Activated T-helper 1 cell treated with anti-CD3 and anti-CD28 coated beads, Interleukin-12 subunit alpha, Interleukin-12 subunit beta, Interleukin-2, Interleukin-4 antibody, amounts not matched to agents 30 ng/mL and 10 ng/mL and 1 ng/mL, durations not matched to agents 14 hours and 24 hours and 36 hours (primary cell): ENCODE measurements at regions not wholly inside any gene's neighbourhood (a gene's known extent, or its start where the extent isn't known, plus 50 kb on each side); places are given as distances from the start of the nearest gene placed in this dataset.
"Not testable (repeated sequence)": the region's sequence is repeated elsewhere in the genome, so short reads cannot be mapped to it uniquely, and the experiment has no call there.

ENCODE experiments used
- DNase-seq: peaks from one replicate; pipeline ENCODE4 v3.0.0; 2021; ENCODE audit warnings: low spot score
- H3K27ac Mint-ChIP-seq: one replicate; pipeline ENCODE4 v1.8.0; 2021; ENCODE audit warnings: mild to moderate bottlenecking, mixed read lengths
- H3K27me3 Mint-ChIP-seq: one replicate; pipeline ENCODE4 v1.8.0; 2022; ENCODE audit warnings: mild to moderate bottlenecking, moderate library complexity, mixed read lengths; ENCODE audit not compliant: insufficient read depth
- H3K36me3 Mint-ChIP-seq: one replicate; pipeline ENCODE4 v1.8.0; 2021; ENCODE audit warnings: low read depth, mixed read lengths
- H3K4me1 Mint-ChIP-seq: one replicate; pipeline ENCODE4 v1.8.0; 2021; ENCODE audit warnings: low read depth, mixed read lengths
- H3K4me3 Mint-ChIP-seq: one replicate; pipeline ENCODE4 v1.8.0; 2021; ENCODE audit warnings: mild to moderate bottlenecking, moderate library complexity, mixed read lengths
- H3K9me3 Mint-ChIP-seq: one replicate; pipeline ENCODE4 v1.8.0; 2021; ENCODE audit warnings: mixed read lengths
- intact Hi-C: fragments of 100-400 bp; cut with micrococcal nuclease; formaldehyde crosslinking; loops from one replicate; pipeline ENCODE4 v1.15.1; 2024

DNA sequence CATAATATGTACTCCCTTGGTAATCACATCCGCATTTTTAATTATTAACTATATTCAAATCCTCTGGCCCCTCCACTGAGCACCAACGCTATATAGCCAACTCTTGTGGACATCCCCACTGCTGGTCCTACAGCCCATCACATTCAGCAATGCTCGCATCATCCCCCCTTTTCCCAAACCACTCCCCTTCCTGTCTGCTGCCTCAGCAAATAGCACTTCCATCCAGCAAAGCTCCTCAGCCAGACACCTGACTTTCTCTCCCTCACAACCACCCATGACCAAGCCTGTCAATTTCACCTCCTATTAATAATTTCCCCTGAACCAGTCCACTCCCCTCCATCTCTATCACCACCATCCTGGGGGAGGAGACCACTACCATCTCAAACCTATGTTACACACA is 65.5 kb upstream of the KIF2A start:
- H3K27ac Mint-ChIP-seq, intact Hi-C loops, DNase-seq, H3K9me3 Mint-ChIP-seq, H3K36me3 Mint-ChIP-seq, H3K27me3 Mint-ChIP-seq, H3K4me3 Mint-ChIP-seq: not testable (repeated sequence)
- peaks cover 31% of the 10 kb centered on the region for H3K4me1 Mint-ChIP-seq

DNA sequence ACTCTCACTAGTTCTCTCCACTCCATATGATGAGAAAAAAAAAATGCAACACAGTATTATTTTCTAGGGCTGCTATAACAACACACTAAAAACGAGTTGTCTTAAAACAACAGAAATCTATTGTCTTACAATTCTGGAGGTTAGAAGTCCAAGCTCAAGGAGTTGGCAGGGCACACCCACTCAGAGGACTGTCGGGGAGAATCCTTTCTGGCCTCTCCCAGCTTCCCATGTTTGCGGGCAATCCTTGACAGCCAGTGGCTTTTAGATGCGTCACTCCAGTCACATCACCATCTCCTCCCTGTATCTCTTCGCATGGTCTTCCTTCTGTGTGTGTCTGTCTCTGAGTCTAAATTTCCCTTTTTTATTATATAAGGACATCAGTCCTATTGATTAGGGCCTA is 64.0 kb upstream of the KIF2A start:
- H3K4me3 Mint-ChIP-seq, H3K27ac Mint-ChIP-seq, H3K27me3 Mint-ChIP-seq, intact Hi-C loops, H3K9me3 Mint-ChIP-seq, H3K36me3 Mint-ChIP-seq, DNase-seq: not testable (repeated sequence)
- H3K4me1 Mint-ChIP-seq, result peaks cover 26% of the 10 kb centered on the region

DNA sequence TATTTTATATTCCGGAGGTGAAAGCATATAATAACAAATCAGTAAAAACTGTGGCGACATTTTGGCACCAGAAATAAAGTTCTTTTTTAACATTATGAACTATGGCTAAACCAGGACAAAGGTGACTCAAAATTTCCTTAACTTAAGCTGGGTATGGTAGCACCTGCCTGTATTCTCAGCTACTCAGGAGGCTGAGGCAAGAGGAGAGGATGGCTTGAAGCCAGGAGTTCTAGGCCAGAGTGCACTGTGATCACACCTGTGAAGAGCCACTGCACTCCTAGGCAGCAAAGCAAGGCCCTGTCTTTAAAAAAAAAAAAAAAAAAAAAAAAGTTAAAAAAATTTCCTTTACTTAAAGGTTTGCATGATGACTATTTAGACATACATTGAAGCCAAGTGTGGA is 63.0 kb upstream of the KIF2A start:
- H3K27me3 Mint-ChIP-seq, DNase-seq, H3K4me3 Mint-ChIP-seq, H3K9me3 Mint-ChIP-seq, intact Hi-C loops, H3K27ac Mint-ChIP-seq, H3K36me3 Mint-ChIP-seq: not testable (repeated sequence)
- H3K4me1 Mint-ChIP-seq, result peaks cover 24% of the 10 kb centered on the region

DNA sequence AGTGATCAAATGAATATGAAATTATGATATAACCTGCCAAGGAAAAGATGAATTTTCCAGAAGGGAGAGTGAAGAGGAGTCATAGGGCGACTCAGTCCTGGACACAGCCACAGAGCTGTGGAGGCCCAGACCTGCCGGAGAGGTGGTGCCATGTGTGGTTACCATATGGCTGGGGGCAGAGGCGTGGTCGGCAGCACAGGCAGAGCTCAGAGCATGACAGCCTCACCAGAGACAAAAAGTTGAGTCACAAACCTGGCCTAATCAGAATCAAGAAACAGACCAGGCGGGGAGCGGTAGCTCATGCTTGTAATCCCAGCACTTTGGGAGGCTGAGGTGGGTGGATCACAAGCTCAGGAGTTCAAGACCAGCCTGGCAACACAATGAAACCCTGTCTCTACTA is 57.8 kb upstream of the KIF2A start:
- intact Hi-C loops, DNase-seq: not testable (repeated sequence)

DNA sequence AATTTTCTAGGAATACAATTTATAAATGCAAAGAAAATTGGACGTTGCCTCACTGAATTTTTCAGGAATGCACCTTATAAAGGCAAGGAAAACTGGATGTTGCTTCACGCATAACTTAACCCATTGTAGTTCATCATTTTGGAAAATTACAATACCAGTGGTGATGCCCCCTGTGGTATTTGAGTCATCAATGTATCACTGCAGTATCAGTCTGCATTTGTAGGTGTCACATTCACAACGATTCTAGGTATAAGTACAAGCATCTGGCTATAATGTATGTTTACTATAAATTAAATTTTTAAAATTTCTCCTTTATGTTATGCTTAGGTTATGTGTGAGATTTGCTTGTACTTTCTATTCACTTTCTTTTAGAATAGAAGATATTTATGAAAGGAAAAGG is 55.9 kb upstream of the KIF2A start:
- H3K27me3 Mint-ChIP-seq, DNase-seq, H3K27ac Mint-ChIP-seq, H3K4me3 Mint-ChIP-seq, intact Hi-C loops: not testable (repeated sequence)
- peaks cover 17% of the 10 kb centered on the region for H3K9me3 Mint-ChIP-seq
- peaks cover 10% of the 10 kb centered on the region for H3K36me3 Mint-ChIP-seq
- peaks cover 11% of the 10 kb centered on the region for H3K4me1 Mint-ChIP-seq

More for the DNA sequence above, 57.8 kb upstream of the KIF2A start:
- not testable (repeated sequence) for H3K4me3 Mint-ChIP-seq, H3K27me3 Mint-ChIP-seq, H3K27ac Mint-ChIP-seq, H3K36me3 Mint-ChIP-seq
- H3K4me1 Mint-ChIP-seq, result peaks cover 14% of the 10 kb centered on the region
- peaks cover 15% of the 10 kb centered on the region for H3K9me3 Mint-ChIP-seq

DNA sequence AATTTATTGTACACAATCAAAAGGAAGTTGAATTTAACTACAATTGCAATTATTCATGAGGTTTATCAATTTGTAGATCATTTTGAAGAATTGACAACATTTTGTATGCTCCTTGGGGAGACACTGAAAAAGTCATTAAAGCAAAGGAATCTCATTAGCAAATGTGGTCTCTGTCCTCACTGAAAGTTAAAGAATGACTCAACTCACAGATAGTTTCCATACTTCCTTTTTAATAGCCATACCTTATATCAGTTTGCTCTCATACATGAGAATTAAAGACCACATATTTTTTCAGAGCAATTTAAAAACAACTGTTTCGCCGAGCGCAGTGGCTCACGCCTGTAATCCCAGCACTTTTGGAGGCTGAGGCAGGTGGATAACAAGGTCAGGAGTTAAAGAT is 55.1 kb upstream of the KIF2A start:
- Mint-ChIP-seq H3K9me3 (peaks cover 12% of the 10 kb centered on the region), H3K36me3 (peaks cover 10% of the 10 kb centered on the region)
- H3K4me3 Mint-ChIP-seq, H3K4me1 Mint-ChIP-seq, H3K27ac Mint-ChIP-seq, DNase-seq, H3K27me3 Mint-ChIP-seq, intact Hi-C loops: not testable (repeated sequence)

- Mint-ChIP-seq H3K9me3 (peaks cover 12% of the 10 kb centered on the region), H3K27ac (peak overlapping the region; percentile 21), H3K36me3 (peaks cover 10% of the 10 kb centered on the region), H3K4me1 (peaks cover 18% of the 10 kb centered on the region)
- DNase-seq, H3K27me3 Mint-ChIP-seq, H3K4me3 Mint-ChIP-seq, intact Hi-C loops: not testable (repeated sequence)
These were observed 53.5 kb upstream of the KIF2A start for GRCh38 chr5:62252519-62252918.

GRCh38 chr5:62255551-62255950 is 50.5 kb upstream of the KIF2A start:
- DNase-seq, intact Hi-C loops, H3K27ac Mint-ChIP-seq, H3K4me3 Mint-ChIP-seq, H3K27me3 Mint-ChIP-seq: not testable (repeated sequence)
- Mint-ChIP-seq H3K9me3 (peaks cover 16% of the 10 kb centered on the region), H3K4me1 (peaks cover 39% of the 10 kb centered on the region), H3K36me3 (peaks cover 20% of the 10 kb centered on the region)

DNA sequence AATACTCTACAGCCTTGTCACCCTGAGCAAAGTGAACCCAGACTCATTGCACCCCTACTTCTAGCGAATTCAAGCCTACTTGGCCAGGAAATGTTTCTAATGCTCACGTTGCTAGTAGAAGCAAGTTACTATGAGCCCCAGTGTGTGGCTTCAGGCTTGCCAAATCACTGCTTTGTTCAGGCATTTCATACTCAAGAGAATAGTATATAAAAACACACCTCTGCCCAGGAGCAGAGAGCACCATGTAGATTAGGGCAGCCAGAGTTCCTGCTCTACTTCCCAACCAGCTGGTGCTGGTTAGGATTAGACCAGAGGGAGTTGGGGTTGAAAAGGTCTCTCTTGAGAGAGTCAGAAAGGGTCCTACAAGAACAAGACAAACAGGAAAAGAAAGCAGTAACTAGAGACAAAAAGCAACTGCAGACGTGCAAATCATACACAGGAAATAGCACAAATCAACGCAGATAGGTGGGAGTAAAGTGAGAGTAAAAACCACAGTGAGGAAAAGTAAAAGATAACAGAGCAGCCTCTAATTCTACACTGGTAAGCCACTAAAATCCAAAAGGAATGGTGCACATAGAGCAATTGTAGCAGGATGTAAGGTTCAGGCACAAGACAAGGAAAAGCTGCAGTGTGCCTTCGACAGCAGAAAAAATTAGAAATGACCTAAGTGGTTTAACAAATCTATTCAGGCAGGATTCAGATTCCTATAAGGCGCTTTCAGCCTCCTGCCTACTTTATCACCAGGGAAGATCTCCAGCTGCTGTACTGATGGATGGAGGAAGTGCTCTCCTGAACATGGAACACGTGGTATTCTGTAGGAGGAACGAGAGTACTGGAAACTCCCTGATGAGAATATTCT is 49.6 kb upstream of the KIF2A start:
- intact Hi-C loops, result loop anchor here (1.0 kb wide), 4 partner anchors 12 to 51 kb away; no protein-coding TSS in a partner anchor
- H3K36me3 Mint-ChIP-seq, result peaks cover 20% of the 10 kb centered on the region
- no peaks in the 10 kb centered on the region for H3K27me3 Mint-ChIP-seq
- H3K4me1 Mint-ChIP-seq, result peaks cover 48% of the 10 kb centered on the region
- peak overlapping the region; percentile 21 for H3K4me3 Mint-ChIP-seq
- DNase-seq, result peak; percentile 18
- peaks cover 16% of the 10 kb centered on the region for H3K9me3 Mint-ChIP-seq
- H3K27ac Mint-ChIP-seq, result peak overlapping the region; percentile 88
